ENCODE measurements at regions not wholly inside any gene's neighbourhood (a gene's known extent, or its start where the extent isn't known, plus 50 kb on each side); places are given as distances from the start of the nearest gene placed in this dataset.

GRCh38 chr10:65135508-65135907 lies 1614.3 kb downstream of the REEP3 start:
- CTCF ChIA-PET = interaction anchor here (0.6 kb wide), 1 partner anchor 96 kb away, joined by 5 read pairs; no protein-coding TSS in a partner anchor

GRCh38 chr10:65142641-65143435 lies 1621.6 kb downstream of the REEP3 start:
- ChIA-PET POLR2A (ENCODE audit: low non-redundant PET) (no interaction called here), CTCF (interaction anchor here (1.0 kb wide), 1 partner anchor 17 kb away, joined by 4 read pairs; no protein-coding TSS in a partner anchor)
- H3K27ac ChIP-seq = no peak overlapping the region
- no peak for DNase-seq (ENCODE audit: low spot score)
- TF ChIP-seq CTCF (conservative IDR thresholded peaks at IDR 0.05; ENCODE audit: low read depth) = no peak

More at GRCh38 chr10:65135508-65135907, 1614.3 kb downstream of the REEP3 start:
- TF ChIP-seq CTCF (conservative IDR thresholded peaks at IDR 0.05; ENCODE audit: low read depth) = no peak
- POLR2A ChIA-PET (ENCODE audit: low non-redundant PET) = no interaction called here
- no peak overlapping the region for H3K27ac ChIP-seq
- DNase-seq (ENCODE audit: low spot score) = no peak

- no peak for DNase-seq (ENCODE audit: low spot score)
- ChIA-PET CTCF (interaction anchor here (1.0 kb wide), 1 partner anchor 17 kb away, joined by 4 read pairs; no protein-coding TSS in a partner anchor), POLR2A (ENCODE audit: low non-redundant PET) (no interaction called here)
- TF ChIP-seq CTCF (conservative IDR thresholded peaks at IDR 0.05; ENCODE audit: low read depth) = no peak
- no peak overlapping the region for H3K27ac ChIP-seq
Measured at GRCh38 chr10:65143723-65144122, 1622.5 kb downstream of the REEP3 start.

GRCh38 chr10:65149878-65150277 lies 1628.7 kb downstream of the REEP3 start:
- CTCF ChIA-PET = interaction anchor here (0.7 kb wide), 1 partner anchor 831 kb away, joined by 3 read pairs; no protein-coding TSS in a partner anchor
- POLR2A ChIA-PET (ENCODE audit: low non-redundant PET) = no interaction called here
- no peak overlapping the region for H3K27ac ChIP-seq
- DNase-seq (ENCODE audit: low spot score) = no peak
- no peak for TF ChIP-seq CTCF (conservative IDR thresholded peaks at IDR 0.05; ENCODE audit: low read depth)

GRCh38 chr10:65166272-65166671 lies 1645.1 kb downstream of the REEP3 start:
- TF ChIP-seq CTCF (conservative IDR thresholded peaks at IDR 0.05; ENCODE audit: low read depth) = no peak
- ChIA-PET CTCF (no interaction called here), POLR2A (ENCODE audit: low non-redundant PET) (no interaction called here)
- no peak overlapping the region for H3K27ac ChIP-seq
- DNase-seq (ENCODE audit: low spot score) = no peak

- no peak for TF ChIP-seq CTCF (conservative IDR thresholded peaks at IDR 0.05; ENCODE audit: low read depth)
- no peak for DNase-seq (ENCODE audit: low spot score)
- ChIA-PET POLR2A (ENCODE audit: low non-redundant PET) (no interaction called here), CTCF (no interaction called here)
- no peak overlapping the region for H3K27ac ChIP-seq
Measured at GRCh38 chr10:65172249-65172648, 1651.0 kb downstream of the REEP3 start.

All from RWPE1 (cell line).